ENCODE measurements at regions not wholly inside any gene's neighbourhood (a gene's known extent, or its start where the extent isn't known, plus 50 kb on each side); places are given as distances from the start of the nearest gene placed in this dataset.

DNA sequence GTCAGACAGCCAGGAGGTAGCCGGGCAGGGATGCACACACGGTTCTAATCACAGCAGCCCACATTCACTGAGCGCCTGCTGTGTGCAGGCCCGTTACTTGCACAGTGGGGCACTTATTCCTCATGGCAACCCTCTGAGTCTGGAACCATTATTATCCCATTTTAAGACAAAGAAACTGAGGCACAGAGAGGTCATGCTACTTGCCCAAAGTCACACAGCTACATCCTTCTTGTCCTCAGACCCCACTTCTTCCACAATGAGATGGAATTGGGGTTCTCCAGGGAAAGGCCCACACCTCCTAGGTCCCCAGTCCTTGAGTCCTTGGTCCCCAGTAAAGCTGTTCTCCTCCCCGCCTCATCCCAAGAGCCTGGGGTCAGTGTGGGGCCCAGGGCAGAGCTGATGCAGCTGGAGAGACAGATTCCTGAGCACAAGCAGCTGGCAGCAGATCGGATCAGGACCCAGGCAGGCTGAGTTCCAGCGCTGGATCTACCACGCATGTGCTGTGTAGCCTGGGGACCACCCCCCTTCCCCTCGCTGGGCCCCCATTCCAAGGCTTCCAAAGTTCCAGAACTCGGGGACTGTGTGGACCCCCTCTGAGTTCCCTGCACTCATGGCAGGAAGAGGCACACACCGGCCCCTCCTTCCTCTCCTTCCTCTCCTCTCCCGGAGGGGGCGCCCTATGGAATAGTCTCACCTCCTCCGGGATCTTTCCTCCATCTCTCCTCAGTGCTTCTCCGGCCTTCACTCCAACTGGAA, 393.4 kb downstream of the MATN1 start:
- no peak for DNase-seq (ENCODE audit: low spot score)

DNA sequence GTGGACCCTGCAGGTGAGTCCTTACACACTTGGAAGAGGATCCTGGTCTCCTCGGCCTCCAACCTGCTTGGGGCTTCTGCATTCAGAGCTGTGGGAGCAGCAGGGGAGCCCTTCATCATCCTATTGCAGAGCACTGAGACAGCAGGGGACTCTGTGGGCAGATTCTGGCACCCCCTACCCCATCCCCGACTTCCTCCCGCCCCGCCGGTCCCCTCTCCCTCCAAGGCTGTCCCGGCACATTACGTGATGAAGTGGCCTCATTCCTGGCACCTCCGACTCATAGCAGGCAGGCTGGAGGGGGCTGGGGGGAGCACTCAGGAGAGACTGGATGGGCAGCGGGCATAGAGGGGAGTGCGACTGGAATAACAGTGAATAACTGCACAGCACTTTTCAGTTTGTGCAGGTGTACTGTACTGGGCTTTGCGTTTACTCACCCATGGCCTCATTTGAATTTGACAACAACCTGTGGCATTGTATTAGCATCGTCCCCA, 394.1 kb downstream of the MATN1 start:
- DNase-seq (ENCODE audit: low spot score) = no peak

- no peak for DNase-seq (ENCODE audit: low spot score)
Observed at GRCh38 chr1:30328401-30329262, 394.8 kb downstream of the MATN1 start.

GRCh38 chr1:30328100-30328370, 395.4 kb downstream of the MATN1 start:
- DNase-seq (ENCODE audit: low spot score) = no peak

DNA sequence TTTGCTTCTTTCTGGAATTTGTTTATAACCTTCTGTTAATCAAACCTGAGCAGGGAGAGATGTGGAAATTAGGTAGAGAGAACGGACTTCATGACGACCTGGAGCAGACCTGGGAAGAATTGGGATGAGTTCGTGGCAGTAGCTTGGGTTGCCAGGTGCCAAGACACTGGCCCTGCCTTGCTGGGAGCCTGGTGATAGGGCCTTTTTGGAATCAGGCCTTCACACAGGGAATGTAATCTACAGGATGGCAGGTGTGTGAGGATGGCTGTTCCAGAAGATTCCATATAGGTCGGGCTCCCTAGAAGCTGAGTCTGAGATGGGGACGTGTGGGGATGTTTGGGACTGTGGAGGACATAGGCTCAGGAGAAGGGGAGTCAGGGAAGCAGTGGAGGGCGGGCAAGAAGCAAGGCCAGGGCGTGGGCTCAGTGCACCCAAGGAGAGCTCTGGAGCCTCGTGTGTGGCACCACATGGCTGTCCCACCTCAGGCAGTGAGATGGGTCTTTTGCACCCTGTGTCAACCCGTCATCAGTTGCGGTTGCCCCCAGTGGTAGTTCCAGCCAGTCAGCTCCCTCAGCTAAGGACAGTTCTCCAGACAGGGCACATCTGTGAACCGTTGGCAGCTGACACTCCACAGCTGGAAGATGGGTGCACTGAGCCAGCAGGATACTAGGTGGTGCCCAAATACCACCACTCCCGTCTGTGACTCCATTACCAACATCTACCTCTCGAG, 395.9 kb downstream of the MATN1 start:
- no peak for DNase-seq (ENCODE audit: low spot score)

GRCh38 chr1:30325999-30326398, 397.4 kb downstream of the MATN1 start:
- DNase-seq (ENCODE audit: low spot score) = no peak

GRCh38 chr1:30325085-30325935, 398.1 kb downstream of the MATN1 start:
- DNase-seq (ENCODE audit: low spot score) = no peak

GRCh38 chr1:30324251-30325084, 398.9 kb downstream of the MATN1 start:
- no peak for DNase-seq (ENCODE audit: low spot score)

GRCh38 chr1:30323841-30324240, 399.5 kb downstream of the MATN1 start:
- no peak for DNase-seq (ENCODE audit: low spot score)

DNA sequence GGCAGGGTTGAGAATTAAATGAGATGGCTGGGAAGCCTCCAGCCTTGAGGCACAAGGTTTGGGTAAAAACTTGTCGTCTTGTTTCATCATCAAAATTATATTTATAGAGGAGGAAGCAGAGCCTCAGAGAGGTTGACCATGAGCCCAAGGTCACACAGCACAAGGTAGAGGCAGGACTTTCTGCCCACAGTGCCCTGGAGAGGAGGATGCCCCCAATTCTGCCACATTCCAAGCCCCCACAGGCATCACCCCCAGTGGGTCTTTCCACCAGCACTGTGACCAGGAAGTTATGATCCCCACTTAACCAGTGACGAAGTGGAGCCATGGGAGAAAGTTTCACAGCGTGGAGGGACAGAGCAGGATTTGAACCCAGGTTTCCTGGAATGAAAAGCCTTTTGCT, 400.0 kb downstream of the MATN1 start:
- DNase-seq (ENCODE audit: low spot score) = no peak

- no peak for DNase-seq (ENCODE audit: low spot score)
Observed at GRCh38 chr1:30322859-30323257, 400.5 kb downstream of the MATN1 start.

DNA sequence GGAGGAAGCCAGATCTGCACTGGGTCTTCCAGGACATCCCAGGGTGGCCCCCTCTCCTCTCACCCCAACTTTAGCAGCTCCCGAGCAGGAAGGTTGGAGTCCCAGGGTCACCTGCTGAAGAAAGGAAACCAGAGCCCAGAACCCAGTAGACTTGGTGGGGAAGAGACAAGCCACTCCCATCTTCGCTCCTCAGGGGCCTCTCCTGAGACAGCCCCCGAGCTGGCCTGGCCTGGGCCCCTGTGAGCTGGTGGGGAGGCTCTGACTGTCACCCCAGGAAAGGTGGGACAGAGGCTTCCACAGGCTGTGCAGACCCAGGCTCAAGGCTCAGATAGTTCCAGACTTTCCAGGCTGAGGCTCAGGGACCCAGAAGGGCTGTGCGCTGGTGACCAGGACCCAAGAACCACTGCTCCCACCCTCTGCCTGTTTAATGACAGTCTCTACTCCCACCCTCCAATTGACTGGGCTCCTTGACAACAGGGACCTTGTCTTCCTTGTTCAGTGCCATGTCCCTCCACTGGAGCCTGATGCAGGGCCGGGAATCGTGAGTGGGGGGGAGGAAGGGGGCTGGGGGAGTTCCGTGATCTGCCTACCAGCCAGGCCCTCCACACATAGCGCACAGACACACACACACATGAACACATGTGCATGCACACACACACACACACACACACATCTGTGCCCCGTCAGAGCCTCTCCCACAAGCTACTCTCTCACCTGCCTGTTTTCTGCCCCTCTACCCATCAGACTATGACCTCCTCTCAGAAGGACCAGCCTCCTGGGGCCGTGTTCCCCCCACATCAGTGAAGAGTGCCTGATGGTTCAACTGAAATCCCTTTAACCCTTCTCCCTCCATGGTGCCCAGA, 401.2 kb downstream of the MATN1 start:
- no peak for DNase-seq (ENCODE audit: low spot score)

DNA sequence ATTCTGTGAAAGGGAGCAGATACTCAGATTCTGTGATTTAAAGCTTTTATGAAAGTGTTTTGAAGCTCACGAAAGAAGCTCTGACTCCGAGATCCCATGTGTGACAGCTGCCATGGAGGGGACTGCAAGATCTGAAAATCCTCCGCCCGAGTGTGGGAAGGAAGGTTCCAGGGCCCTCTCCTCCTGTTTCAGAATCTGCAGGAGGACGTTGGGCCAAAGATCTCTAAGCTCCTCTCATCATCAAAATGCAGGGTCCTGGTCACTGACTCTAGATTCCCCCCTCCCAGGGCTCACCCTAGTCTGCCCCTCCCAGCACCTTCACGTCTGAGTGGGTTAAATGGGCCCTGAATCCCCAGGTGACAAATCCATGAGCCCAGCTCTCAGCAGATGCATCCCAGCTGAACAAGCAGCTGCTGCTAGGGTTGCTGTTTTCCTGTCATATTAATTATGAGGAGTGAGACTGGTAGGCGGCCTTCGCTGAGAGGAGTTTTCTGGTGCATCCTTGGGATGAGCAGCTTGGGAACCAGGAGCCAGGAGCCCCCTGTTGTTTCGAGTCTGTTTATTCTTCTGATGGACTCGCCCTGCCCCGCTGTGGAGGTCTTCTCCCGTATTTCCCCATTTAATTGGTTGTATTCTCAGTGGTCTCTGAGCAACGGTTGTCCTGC, 402.0 kb downstream of the MATN1 start:
- DNase-seq (ENCODE audit: low spot score) = no peak

- no peak for DNase-seq (ENCODE audit: low spot score)
Observed at GRCh38 chr1:30320581-30320890, 402.8 kb downstream of the MATN1 start.

- DNase-seq (ENCODE audit: low spot score) = no peak
Observed at GRCh38 chr1:30319765-30320580, 403.4 kb downstream of the MATN1 start.

- no peak for DNase-seq (ENCODE audit: low spot score)
Observed at GRCh38 chr1:30318864-30319718, 404.3 kb downstream of the MATN1 start.

- no peak for DNase-seq (ENCODE audit: low spot score)
Observed at GRCh38 chr1:30318413-30318812, 405.0 kb downstream of the MATN1 start.

GRCh38 chr1:30317921-30318320, 405.5 kb downstream of the MATN1 start:
- DNase-seq (ENCODE audit: low spot score) = no peak

All from AG08395 (cell line).